Esophagus squamous epithelium (tissue), 4 donors: ENCODE measurements at regions not wholly inside any gene's neighbourhood (a gene's known extent, or its start where the extent isn't known, plus 50 kb on each side); places are given as distances from the start of the nearest gene placed in this dataset.

Experiments
- CTCF ChIP-seq, 6 experiments: fragments of 450-650 bp in 4 of 6; fragments of 200-600 bp in 2 of 6; sonication (generic) in 2 of 6; IDR thresholded peaks; one replicate each; pipeline ENCODE4 v1.5.1; 2016 to 2019; ENCODE audit warnings: antibody characterized with exemption in 6 of 6, mild to moderate bottlenecking in 4 of 6, moderate library complexity in 4 of 6
- POLR2A ChIP-seq, 4 donors: fragments of 450-650 bp; IDR thresholded peaks; one replicate each; pipeline ENCODE4 v1.6.1; 2017; ENCODE audit warnings: antibody characterized with exemption in 4 of 4, mild to moderate bottlenecking in 4 of 4, moderate library complexity in 3 of 4

DNA sequence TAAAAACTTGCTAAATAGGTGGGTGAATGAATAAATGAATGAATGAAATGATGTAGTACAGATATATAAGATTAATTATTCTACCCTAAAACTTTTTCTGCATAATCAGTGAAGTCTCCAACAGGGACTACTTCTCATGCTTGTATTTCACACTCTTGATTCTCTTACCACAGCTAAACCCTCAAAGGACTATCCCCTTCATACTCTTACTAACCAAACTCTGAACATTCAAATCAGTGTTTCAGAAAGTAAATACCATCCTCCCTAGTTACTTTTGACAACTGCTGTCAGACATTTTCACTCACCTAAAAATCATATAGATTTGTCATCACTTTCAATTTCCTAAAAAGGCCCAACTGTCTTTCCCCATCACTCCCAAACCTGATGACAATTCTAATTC, 234.3 kb upstream of the HHIP start:
- TF ChIP-seq POLR2A (IDR thresholded peaks at IDR 0.05) (no peak), CTCF (IDR thresholded peaks at IDR 0.05) (no peak)
